ENCODE measurements at regions not wholly inside any gene's neighbourhood (a gene's known extent, or its start where the extent isn't known, plus 50 kb on each side); places are given as distances from the start of the nearest gene placed in this dataset.
A peak's percentile ranks its signal among the peaks of the same experiment; 100 is the strongest.

- Histone ChIP-seq H4K20me1 (ENCODE audit: insufficient read depth, low read depth, low read length) (no peaks in the 10 kb centered on the region), H3K27me3 (ENCODE audit: low read length) (no peaks in the 10 kb centered on the region), H3K9me2 (replicated peaks; ENCODE audit: insufficient read depth, low read length) (no peaks in the 10 kb centered on the region), H3K79me2 (ENCODE audit: low read length) (no peaks in the 10 kb centered on the region), H3K9me3 (ENCODE audit: low read length) (no peaks in the 10 kb centered on the region), H3K4me3 (ENCODE audit: low read length) (no peak overlapping the region), H3K4me1 (ENCODE audit: low read length) (no peaks in the 10 kb centered on the region), H2AFZ (ENCODE audit: low read length) (no peak overlapping the region), H3K27ac (ENCODE audit: low read length) (no peak overlapping the region), H3K36me3 (ENCODE audit: insufficient read depth, low read length) (no peaks in the 10 kb centered on the region), H3K4me2 (ENCODE audit: low read depth, low read length, poor library complexity, severe bottlenecking) (no peak overlapping the region), H3K9ac (ENCODE audit: low read length) (no peak overlapping the region)
- DNase-seq: no peak
Observed at GRCh38 chr10:20978617-20979016, 81.5 kb upstream of the NEBL start.

GRCh38 chr10:20977300-20977699, 80.2 kb upstream of the NEBL start:
- H2AFZ ChIP-seq (ENCODE audit: low read length): no peak overlapping the region
- no peaks in the 10 kb centered on the region for H3K36me3 ChIP-seq (ENCODE audit: insufficient read depth, low read length)
- no peak overlapping the region for H3K4me3 ChIP-seq (ENCODE audit: low read length)
- no peak overlapping the region for H3K4me2 ChIP-seq (ENCODE audit: low read depth, low read length, poor library complexity, severe bottlenecking)
- no peaks in the 10 kb centered on the region for H3K27me3 ChIP-seq (ENCODE audit: low read length)
- H4K20me1 ChIP-seq (ENCODE audit: insufficient read depth, low read depth, low read length): no peaks in the 10 kb centered on the region
- no peak overlapping the region for H3K9ac ChIP-seq (ENCODE audit: low read length)
- H3K27ac ChIP-seq (ENCODE audit: low read length): no peak overlapping the region
- H3K79me2 ChIP-seq (ENCODE audit: low read length): no peaks in the 10 kb centered on the region
- no peaks in the 10 kb centered on the region for H3K9me3 ChIP-seq (ENCODE audit: low read length)
- DNase-seq: no peak
- H3K4me1 ChIP-seq (ENCODE audit: low read length): no peaks in the 10 kb centered on the region
- H3K9me2 ChIP-seq (replicated peaks; ENCODE audit: insufficient read depth, low read length): no peaks in the 10 kb centered on the region

- H3K9me3 ChIP-seq (ENCODE audit: low read length): no peaks in the 10 kb centered on the region
- no peaks in the 10 kb centered on the region for H3K4me1 ChIP-seq (ENCODE audit: low read length)
- H4K20me1 ChIP-seq (ENCODE audit: insufficient read depth, low read depth, low read length): no peaks in the 10 kb centered on the region
- H3K27ac ChIP-seq (ENCODE audit: low read length): no peak overlapping the region
- no peak overlapping the region for H3K4me3 ChIP-seq (ENCODE audit: low read length)
- DNase-seq: no peak
- H3K36me3 ChIP-seq (ENCODE audit: insufficient read depth, low read length): no peaks in the 10 kb centered on the region
- H2AFZ ChIP-seq (ENCODE audit: low read length): no peak overlapping the region
- H3K9ac ChIP-seq (ENCODE audit: low read length): no peak overlapping the region
- no peak overlapping the region for H3K4me2 ChIP-seq (ENCODE audit: low read depth, low read length, poor library complexity, severe bottlenecking)
- H3K27me3 ChIP-seq (ENCODE audit: low read length): no peaks in the 10 kb centered on the region
- H3K79me2 ChIP-seq (ENCODE audit: low read length): no peaks in the 10 kb centered on the region
- no peaks in the 10 kb centered on the region for H3K9me2 ChIP-seq (replicated peaks; ENCODE audit: insufficient read depth, low read length)
Observed at GRCh38 chr10:20976891-20977290, 79.8 kb upstream of the NEBL start.

- no peaks in the 10 kb centered on the region for H4K20me1 ChIP-seq (ENCODE audit: insufficient read depth, low read depth, low read length)
- no peak for DNase-seq
- no peaks in the 10 kb centered on the region for H3K36me3 ChIP-seq (ENCODE audit: insufficient read depth, low read length)
- no peak overlapping the region for H3K27ac ChIP-seq (ENCODE audit: low read length)
- H3K9me2 ChIP-seq (replicated peaks; ENCODE audit: insufficient read depth, low read length): no peaks in the 10 kb centered on the region
- H3K4me1 ChIP-seq (ENCODE audit: low read length): no peaks in the 10 kb centered on the region
- H3K27me3 ChIP-seq (ENCODE audit: low read length): no peaks in the 10 kb centered on the region
- no peak overlapping the region for H3K9ac ChIP-seq (ENCODE audit: low read length)
- H2AFZ ChIP-seq (ENCODE audit: low read length): no peak overlapping the region
- H3K4me3 ChIP-seq (ENCODE audit: low read length): no peak overlapping the region
- no peak overlapping the region for H3K4me2 ChIP-seq (ENCODE audit: low read depth, low read length, poor library complexity, severe bottlenecking)
- no peaks in the 10 kb centered on the region for H3K79me2 ChIP-seq (ENCODE audit: low read length)
- H3K9me3 ChIP-seq (ENCODE audit: low read length): no peaks in the 10 kb centered on the region
Observed at GRCh38 chr10:20976390-20976789, 79.3 kb upstream of the NEBL start.

GRCh38 chr10:20975236-20975635, 78.1 kb upstream of the NEBL start:
- Histone ChIP-seq H3K27me3 (ENCODE audit: low read length) (no peaks in the 10 kb centered on the region), H3K36me3 (ENCODE audit: insufficient read depth, low read length) (no peaks in the 10 kb centered on the region), H3K9me2 (replicated peaks; ENCODE audit: insufficient read depth, low read length) (no peaks in the 10 kb centered on the region), H3K9ac (ENCODE audit: low read length) (no peak overlapping the region), H3K4me3 (ENCODE audit: low read length) (no peak overlapping the region), H3K4me2 (ENCODE audit: low read depth, low read length, poor library complexity, severe bottlenecking) (no peak overlapping the region), H3K27ac (ENCODE audit: low read length) (no peak overlapping the region), H4K20me1 (ENCODE audit: insufficient read depth, low read depth, low read length) (no peaks in the 10 kb centered on the region), H2AFZ (ENCODE audit: low read length) (no peak overlapping the region), H3K9me3 (ENCODE audit: low read length) (no peaks in the 10 kb centered on the region), H3K79me2 (ENCODE audit: low read length) (no peaks in the 10 kb centered on the region), H3K4me1 (ENCODE audit: low read length) (peaks cover 5% of the 10 kb centered on the region)
- DNase-seq: no peak

- H3K4me2 ChIP-seq (ENCODE audit: low read depth, low read length, poor library complexity, severe bottlenecking): no peak overlapping the region
- peaks cover 5% of the 10 kb centered on the region for H3K4me1 ChIP-seq (ENCODE audit: low read length)
- DNase-seq: no peak
- no peaks in the 10 kb centered on the region for H3K79me2 ChIP-seq (ENCODE audit: low read length)
- no peaks in the 10 kb centered on the region for H3K36me3 ChIP-seq (ENCODE audit: insufficient read depth, low read length)
- no peak overlapping the region for H3K27ac ChIP-seq (ENCODE audit: low read length)
- no peaks in the 10 kb centered on the region for H4K20me1 ChIP-seq (ENCODE audit: insufficient read depth, low read depth, low read length)
- H3K9me3 ChIP-seq (ENCODE audit: low read length): no peaks in the 10 kb centered on the region
- H3K27me3 ChIP-seq (ENCODE audit: low read length): no peaks in the 10 kb centered on the region
- H3K9me2 ChIP-seq (replicated peaks; ENCODE audit: insufficient read depth, low read length): no peaks in the 10 kb centered on the region
- H3K9ac ChIP-seq (ENCODE audit: low read length): no peak overlapping the region
- no peak overlapping the region for H2AFZ ChIP-seq (ENCODE audit: low read length)
- no peak overlapping the region for H3K4me3 ChIP-seq (ENCODE audit: low read length)
Observed at GRCh38 chr10:20972925-20973324, 75.8 kb upstream of the NEBL start.

- no peak overlapping the region for H2AFZ ChIP-seq (ENCODE audit: low read length)
- no peak overlapping the region for H3K4me3 ChIP-seq (ENCODE audit: low read length)
- no peak overlapping the region for H3K9ac ChIP-seq (ENCODE audit: low read length)
- H3K4me1 ChIP-seq (ENCODE audit: low read length): peaks cover 5% of the 10 kb centered on the region
- no peak overlapping the region for H3K27ac ChIP-seq (ENCODE audit: low read length)
- H3K79me2 ChIP-seq (ENCODE audit: low read length): no peaks in the 10 kb centered on the region
- H3K36me3 ChIP-seq (ENCODE audit: insufficient read depth, low read length): no peaks in the 10 kb centered on the region
- no peaks in the 10 kb centered on the region for H3K9me3 ChIP-seq (ENCODE audit: low read length)
- no peaks in the 10 kb centered on the region for H4K20me1 ChIP-seq (ENCODE audit: insufficient read depth, low read depth, low read length)
- H3K4me2 ChIP-seq (ENCODE audit: low read depth, low read length, poor library complexity, severe bottlenecking): no peak overlapping the region
- no peak for DNase-seq
- no peaks in the 10 kb centered on the region for H3K9me2 ChIP-seq (replicated peaks; ENCODE audit: insufficient read depth, low read length)
- H3K27me3 ChIP-seq (ENCODE audit: low read length): no peaks in the 10 kb centered on the region
Observed at GRCh38 chr10:20971901-20972300, 74.8 kb upstream of the NEBL start.

GRCh38 chr10:20970708-20971107, 73.6 kb upstream of the NEBL start:
- Histone ChIP-seq H3K9ac (ENCODE audit: low read length) (no peak overlapping the region), H3K4me3 (ENCODE audit: low read length) (no peak overlapping the region), H3K27me3 (ENCODE audit: low read length) (no peaks in the 10 kb centered on the region), H3K27ac (ENCODE audit: low read length) (no peak overlapping the region), H3K9me3 (ENCODE audit: low read length) (no peaks in the 10 kb centered on the region), H3K4me1 (ENCODE audit: low read length) (peaks cover 5% of the 10 kb centered on the region), H3K4me2 (ENCODE audit: low read depth, low read length, poor library complexity, severe bottlenecking) (peak overlapping the region; percentile 23), H4K20me1 (ENCODE audit: insufficient read depth, low read depth, low read length) (no peaks in the 10 kb centered on the region), H3K9me2 (replicated peaks; ENCODE audit: insufficient read depth, low read length) (no peaks in the 10 kb centered on the region), H2AFZ (ENCODE audit: low read length) (no peak overlapping the region), H3K36me3 (ENCODE audit: insufficient read depth, low read length) (no peaks in the 10 kb centered on the region), H3K79me2 (ENCODE audit: low read length) (no peaks in the 10 kb centered on the region)
- DNase-seq: no peak

- no peak for DNase-seq
- no peak overlapping the region for H3K4me2 ChIP-seq (ENCODE audit: low read depth, low read length, poor library complexity, severe bottlenecking)
- H3K9ac ChIP-seq (ENCODE audit: low read length): no peak overlapping the region
- H3K36me3 ChIP-seq (ENCODE audit: insufficient read depth, low read length): no peaks in the 10 kb centered on the region
- no peaks in the 10 kb centered on the region for H3K9me2 ChIP-seq (replicated peaks; ENCODE audit: insufficient read depth, low read length)
- peaks cover 5% of the 10 kb centered on the region for H3K4me1 ChIP-seq (ENCODE audit: low read length)
- H3K9me3 ChIP-seq (ENCODE audit: low read length): no peaks in the 10 kb centered on the region
- no peaks in the 10 kb centered on the region for H3K79me2 ChIP-seq (ENCODE audit: low read length)
- no peaks in the 10 kb centered on the region for H3K27me3 ChIP-seq (ENCODE audit: low read length)
- H3K4me3 ChIP-seq (ENCODE audit: low read length): no peak overlapping the region
- H4K20me1 ChIP-seq (ENCODE audit: insufficient read depth, low read depth, low read length): no peaks in the 10 kb centered on the region
- no peak overlapping the region for H3K27ac ChIP-seq (ENCODE audit: low read length)
- H2AFZ ChIP-seq (ENCODE audit: low read length): no peak overlapping the region
Observed at GRCh38 chr10:20970044-20970443, 72.9 kb upstream of the NEBL start.

All from Karpas-422 (cell line).